ENCODE measurements at regions not wholly inside any gene's neighbourhood (a gene's known extent, or its start where the extent isn't known, plus 50 kb on each side); places are given as distances from the start of the nearest gene placed in this dataset.

DNA sequence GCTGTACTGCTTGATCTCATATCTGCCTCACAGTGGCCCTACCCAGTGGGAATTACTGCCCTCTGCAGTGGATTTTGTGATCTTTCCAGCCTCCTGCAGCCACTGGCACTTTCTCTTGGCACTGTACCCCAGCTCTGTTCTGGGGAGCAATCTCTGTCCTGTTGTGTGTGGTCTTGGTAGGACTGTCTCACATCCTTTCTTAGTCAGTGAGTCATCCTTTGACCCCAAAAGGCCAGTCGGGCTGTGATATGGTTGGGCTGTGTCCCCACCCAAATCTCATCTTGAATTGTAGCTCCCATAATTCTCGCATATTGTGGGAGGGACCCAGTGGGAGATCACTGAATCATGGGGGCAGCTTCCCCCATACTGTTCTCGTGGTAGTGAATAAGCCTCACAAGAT, 133.3 kb upstream of the TPM1 start:
- 80 to 89% methylated on average over 1 to 3 of the region's 3 CpGs for WGBS, 2 experiments (ENCODE audit: insufficient coverage in 1 of 2, insufficient read length in 1 of 2)
- no peaks in the 10 kb centered on the region for H3K9me3 ChIP-seq (ENCODE audit: control insufficient read depth, low read length)
- Mint-ChIP-seq H3K4me3 (no peak overlapping the region), H3K4me1 (peaks cover 13% of the 10 kb centered on the region), H3K27me3 (ENCODE audit: insufficient read depth) (no peaks in the 10 kb centered on the region), H3K9me3 (no peaks in the 10 kb centered on the region), H3K27ac (no peak overlapping the region), H3K36me3 (ENCODE audit: low read depth) (no peaks in the 10 kb centered on the region)
- no peak overlapping the region for H3K9ac ChIP-seq (ENCODE audit: extremely low read depth, low read length, poor library complexity, severe bottlenecking)
- DNase-seq: no peak
- no peaks in the 10 kb centered on the region for H3K27me3 ChIP-seq (ENCODE audit: control insufficient read depth, insufficient read depth, low read length, poor library complexity, severe bottlenecking)
- TF ChIP-seq, protein P1, sequence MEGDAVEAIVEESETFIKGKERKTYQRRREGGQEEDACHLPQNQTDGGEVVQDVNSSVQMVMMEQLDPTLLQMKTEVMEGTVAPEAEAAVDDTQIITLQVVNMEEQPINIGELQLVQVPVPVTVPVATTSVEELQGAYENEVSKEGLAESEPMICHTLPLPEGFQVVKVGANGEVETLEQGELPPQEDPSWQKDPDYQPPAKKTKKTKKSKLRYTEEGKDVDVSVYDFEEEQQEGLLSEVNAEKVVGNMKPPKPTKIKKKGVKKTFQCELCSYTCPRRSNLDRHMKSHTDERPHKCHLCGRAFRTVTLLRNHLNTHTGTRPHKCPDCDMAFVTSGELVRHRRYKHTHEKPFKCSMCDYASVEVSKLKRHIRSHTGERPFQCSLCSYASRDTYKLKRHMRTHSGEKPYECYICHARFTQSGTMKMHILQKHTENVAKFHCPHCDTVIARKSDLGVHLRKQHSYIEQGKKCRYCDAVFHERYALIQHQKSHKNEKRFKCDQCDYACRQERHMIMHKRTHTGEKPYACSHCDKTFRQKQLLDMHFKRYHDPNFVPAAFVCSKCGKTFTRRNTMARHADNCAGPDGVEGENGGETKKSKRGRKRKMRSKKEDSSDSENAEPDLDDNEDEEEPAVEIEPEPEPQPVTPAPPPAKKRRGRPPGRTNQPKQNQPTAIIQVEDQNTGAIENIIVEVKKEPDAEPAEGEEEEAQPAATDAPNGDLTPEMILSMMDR (conservative IDR thresholded peaks at IDR 0.05): no peak
- no peaks in the 10 kb centered on the region for H3K36me3 ChIP-seq (ENCODE audit: control insufficient read depth, insufficient read depth, low read length)
- H3K4me3 ChIP-seq (ENCODE audit: low read length): no peak overlapping the region
- H3K4me1 ChIP-seq (ENCODE audit: control insufficient read depth, insufficient read depth, low read length): peaks cover 4% of the 10 kb centered on the region
- H3K27ac ChIP-seq (ENCODE audit: low read depth, low read length): no peak overlapping the region

DNA sequence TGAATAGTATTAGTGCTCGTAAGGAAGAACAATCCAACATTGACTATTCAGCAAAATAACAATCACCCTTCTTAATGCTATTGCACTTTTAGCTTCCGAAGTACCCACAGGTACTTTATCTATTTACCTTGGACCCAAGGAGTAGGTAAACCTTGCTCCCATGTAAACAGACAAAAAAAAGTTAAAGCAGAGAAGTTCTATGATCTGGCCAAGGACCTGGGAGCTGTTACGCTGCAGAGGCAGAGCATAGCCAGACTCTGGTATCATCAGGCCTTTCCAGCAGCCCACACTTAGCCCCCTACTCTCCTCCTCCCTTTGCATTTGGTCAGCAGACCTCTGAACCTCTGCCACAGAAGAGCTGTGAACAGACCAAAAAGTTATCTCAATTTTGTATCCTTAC, 130.3 kb upstream of the TPM1 start:
- H3K9me3 Mint-ChIP-seq: no peaks in the 10 kb centered on the region
- WGBS, 2 experiments (ENCODE audit: insufficient coverage in 1 of 2, insufficient read length in 1 of 2): 97 to 100% methylated on average over 1 to 3 of the region's 3 CpGs
- no peak overlapping the region for H3K4me3 Mint-ChIP-seq
- Histone ChIP-seq H3K9ac (ENCODE audit: extremely low read depth, low read length, poor library complexity, severe bottlenecking) (no peak overlapping the region), H3K27me3 (ENCODE audit: control insufficient read depth, insufficient read depth, low read length, poor library complexity, severe bottlenecking) (no peaks in the 10 kb centered on the region), H3K36me3 (ENCODE audit: control insufficient read depth, insufficient read depth, low read length) (no peaks in the 10 kb centered on the region), H3K4me1 (ENCODE audit: control insufficient read depth, insufficient read depth, low read length) (peaks cover 6% of the 10 kb centered on the region), H3K9me3 (ENCODE audit: control insufficient read depth, low read length) (no peaks in the 10 kb centered on the region), H3K4me3 (ENCODE audit: low read length) (no peak overlapping the region), H3K27ac (ENCODE audit: low read depth, low read length) (no peak overlapping the region)
- H3K4me1 Mint-ChIP-seq: peaks cover 19% of the 10 kb centered on the region
- no peaks in the 10 kb centered on the region for H3K36me3 Mint-ChIP-seq (ENCODE audit: low read depth)
- TF ChIP-seq, protein P1 (conservative IDR thresholded peaks at IDR 0.05): no peak
- no peaks in the 10 kb centered on the region for H3K27me3 Mint-ChIP-seq (ENCODE audit: insufficient read depth)
- no peak overlapping the region for H3K27ac Mint-ChIP-seq
- no peak for DNase-seq

GRCh38 chr15:62912808-62913207, 129.7 kb upstream of the TPM1 start:
- H3K27me3 Mint-ChIP-seq (ENCODE audit: insufficient read depth): no peaks in the 10 kb centered on the region
- no peaks in the 10 kb centered on the region for H3K36me3 ChIP-seq (ENCODE audit: control insufficient read depth, insufficient read depth, low read length)
- peaks cover 19% of the 10 kb centered on the region for H3K4me1 Mint-ChIP-seq
- no peaks in the 10 kb centered on the region for H3K9me3 Mint-ChIP-seq
- H3K9me3 ChIP-seq (ENCODE audit: control insufficient read depth, low read length): no peaks in the 10 kb centered on the region
- H3K4me1 ChIP-seq (ENCODE audit: control insufficient read depth, insufficient read depth, low read length): peaks cover 6% of the 10 kb centered on the region
- no peak overlapping the region for H3K4me3 ChIP-seq (ENCODE audit: low read length)
- H3K27ac Mint-ChIP-seq: no peak overlapping the region
- H3K4me3 Mint-ChIP-seq: no peak overlapping the region
- no peak overlapping the region for H3K9ac ChIP-seq (ENCODE audit: extremely low read depth, low read length, poor library complexity, severe bottlenecking)
- no peak overlapping the region for H3K27ac ChIP-seq (ENCODE audit: low read depth, low read length)
- H3K27me3 ChIP-seq (ENCODE audit: control insufficient read depth, insufficient read depth, low read length, poor library complexity, severe bottlenecking): no peaks in the 10 kb centered on the region
- DNase-seq: peak; percentile 71
- TF ChIP-seq, protein P1 (conservative IDR thresholded peaks at IDR 0.05): peak; percentile 61
- WGBS, 2 experiments (ENCODE audit: insufficient coverage in 1 of 2, insufficient read length in 1 of 2): 44 to 52% methylated on average over 4 to 5 of the region's 5 CpGs
- no peaks in the 10 kb centered on the region for H3K36me3 Mint-ChIP-seq (ENCODE audit: low read depth)

Data from endodermal cell (in vitro differentiated cells).